Psoas muscle (tissue), 7 donors: ENCODE measurements at regions not wholly inside any gene's neighbourhood (a gene's known extent, or its start where the extent isn't known, plus 50 kb on each side); places are given as distances from the start of the nearest gene placed in this dataset.

ENCODE experiments used
- ATAC-seq, 4 donors: fragments of 200-7000 bp; cut with Tn5 transposase; one replicate each; pipeline ENCODE4 v1.9.1; 2020; ENCODE audit warnings: moderate library complexity in 3 of 4, mild to moderate bottlenecking in 2 of 4
- DNase-seq, 2 donors: peaks; one replicate each; pipeline ENCODE4 v3.0.0-alpha.2; 2020
- H3K27ac ChIP-seq: fragments of 200-600 bp; one replicate; pipeline ENCODE4 v1.8.0; 2022
- H3K27me3 ChIP-seq, 3 donors: fragments of 200-600 bp in 1 of 3; one replicate each; pipeline versions ENCODE4 v1.6.1 to v1.8.0; 2013 to 2022; ENCODE audit warnings: low read length in 2 of 3, mild to moderate bottlenecking in 2 of 3, moderate library complexity in 1 of 3; ENCODE audit not compliant: insufficient read depth in 3 of 3
- H3K36me3 ChIP-seq, 2 donors: fragments of 200-600 bp in 1 of 2; one replicate each; pipeline versions ENCODE4 v1.6.1 to v1.8.0; 2013 to 2022; ENCODE audit warnings: low read depth in 1 of 2, mild to moderate bottlenecking in 1 of 2, moderate library complexity in 1 of 2; ENCODE audit not compliant: insufficient read depth in 1 of 2
- H3K4me1 ChIP-seq: fragments of 200-600 bp; one replicate; pipeline ENCODE4 v1.8.0; 2022
- H3K4me3 ChIP-seq: fragments of 200-600 bp; one replicate; pipeline ENCODE4 v1.8.0; 2022; ENCODE audit warnings: mild to moderate bottlenecking
- H3K9me3 ChIP-seq: fragments of 200-600 bp; one replicate; pipeline ENCODE4 v1.8.0; 2022
- WGBS, 3 donors: extraction: QIAGEN DNeasy Blood & Tissue Kit; methylation state at CpG; one replicate each; pipeline versions ENCODE4 v1.1.6 to v1.1.7; 2013; 5-methylcytosine and 5-hydroxymethylcytosine counted together
- intact Hi-C, 2 donors: fragments of 100-400 bp; cut with DNase I; formaldehyde crosslinking; loops; one replicate each; pipeline versions ENCODE4 v1.11.0 to v1.14.2; 2022
- TF ChIP-seq, protein P1 (sequence below): fragments of 200-600 bp; IDR thresholded peaks from one replicate; pipeline ENCODE4 v1.8.0; 2022; ENCODE audit warnings: antibody characterized with exemption
- donor health status: healthy with polysubstance abuse.
- donor health status: DM: no; HTN: no; CAD: no; lungs with moderate emphysema.
- donor health status: Bipolar disorder and iron deficiency.
- donor health status: healthy.
- donor health status: DM: yes; HTN: yes; CAD: no.
- donor health status: DM: no; HTN: no; CAD: no.
- donor health status: DM: yes; HTN: yes; CAD: no.

DNA sequence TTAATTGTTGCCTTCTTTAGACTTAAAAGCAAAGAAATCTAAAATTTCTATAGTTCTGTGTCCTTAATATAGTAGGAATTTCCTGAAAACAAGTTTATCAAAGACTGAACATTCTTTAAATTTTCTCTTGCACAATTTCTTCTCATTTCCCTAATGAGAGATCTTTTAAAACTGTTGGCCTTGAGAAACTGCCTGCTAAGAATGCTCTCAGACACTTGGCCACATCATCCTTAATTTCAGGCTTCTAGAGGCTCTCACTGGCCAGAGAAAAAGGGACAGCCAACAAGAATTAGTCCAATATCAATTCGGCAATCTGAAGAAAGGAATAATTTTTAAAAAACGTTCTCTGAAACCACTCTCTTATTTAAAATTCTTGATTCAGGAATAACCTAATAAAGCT is 167.0 kb upstream of the CREB1 start:
- Histone ChIP-seq H3K9me3 (no peaks in the 10 kb centered on the region), H3K4me1 (no peaks in the 10 kb centered on the region), H3K27me3 (no peaks in the 10 kb centered on the region), H3K36me3 (no peaks in the 10 kb centered on the region), H3K4me3 (no peak overlapping the region), H3K27ac (no peak overlapping the region)
- intact Hi-C loops, result no loop called here
- TF ChIP-seq, protein P1, sequence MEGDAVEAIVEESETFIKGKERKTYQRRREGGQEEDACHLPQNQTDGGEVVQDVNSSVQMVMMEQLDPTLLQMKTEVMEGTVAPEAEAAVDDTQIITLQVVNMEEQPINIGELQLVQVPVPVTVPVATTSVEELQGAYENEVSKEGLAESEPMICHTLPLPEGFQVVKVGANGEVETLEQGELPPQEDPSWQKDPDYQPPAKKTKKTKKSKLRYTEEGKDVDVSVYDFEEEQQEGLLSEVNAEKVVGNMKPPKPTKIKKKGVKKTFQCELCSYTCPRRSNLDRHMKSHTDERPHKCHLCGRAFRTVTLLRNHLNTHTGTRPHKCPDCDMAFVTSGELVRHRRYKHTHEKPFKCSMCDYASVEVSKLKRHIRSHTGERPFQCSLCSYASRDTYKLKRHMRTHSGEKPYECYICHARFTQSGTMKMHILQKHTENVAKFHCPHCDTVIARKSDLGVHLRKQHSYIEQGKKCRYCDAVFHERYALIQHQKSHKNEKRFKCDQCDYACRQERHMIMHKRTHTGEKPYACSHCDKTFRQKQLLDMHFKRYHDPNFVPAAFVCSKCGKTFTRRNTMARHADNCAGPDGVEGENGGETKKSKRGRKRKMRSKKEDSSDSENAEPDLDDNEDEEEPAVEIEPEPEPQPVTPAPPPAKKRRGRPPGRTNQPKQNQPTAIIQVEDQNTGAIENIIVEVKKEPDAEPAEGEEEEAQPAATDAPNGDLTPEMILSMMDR, result no peak
- 67 to 79% (median 70%) methylated on average over 2 of the region's 2 CpGs for WGBS, 3 donors
- DNase-seq (no peak), ATAC-seq (no peak)

DNA sequence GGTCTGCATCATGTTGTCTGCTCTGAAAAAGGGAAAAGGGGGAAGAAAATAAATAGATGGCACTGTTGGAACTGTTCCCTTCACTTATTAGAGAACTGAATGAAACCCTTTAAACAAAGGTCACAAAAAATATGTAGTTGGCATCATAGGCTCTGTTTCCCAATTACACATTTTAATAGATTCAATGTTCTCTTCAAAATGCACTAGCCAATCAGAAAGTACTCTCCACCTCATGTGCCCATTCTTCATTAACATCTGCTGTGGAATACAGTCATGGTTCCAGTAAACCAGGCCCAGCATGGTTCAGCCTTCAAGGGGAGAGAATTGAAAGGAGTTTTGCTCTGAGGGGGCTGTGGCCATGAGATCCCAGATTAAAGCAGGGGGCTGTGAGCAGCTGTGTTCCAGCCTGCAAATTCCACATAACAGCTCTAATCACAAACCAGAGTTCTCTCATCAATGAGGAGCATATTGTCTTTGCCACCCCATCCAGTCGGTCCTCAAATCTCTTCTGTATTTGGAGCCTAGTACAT is 165.9 kb upstream of the CREB1 start:
- WGBS, 3 donors, result 39 to 68% (median 55%) methylated on average over 1 of the region's 1 CpG
- Histone ChIP-seq H3K27ac (no peak overlapping the region), H3K36me3 (no peaks in the 10 kb centered on the region), H3K27me3 (no peaks in the 10 kb centered on the region), H3K4me3 (no peak overlapping the region), H3K9me3 (no peaks in the 10 kb centered on the region), H3K4me1 (no peaks in the 10 kb centered on the region)
- ATAC-seq (no peak), DNase-seq (no peak)
- TF ChIP-seq, protein P1, result no peak
- intact Hi-C loops, result no loop called here

DNA sequence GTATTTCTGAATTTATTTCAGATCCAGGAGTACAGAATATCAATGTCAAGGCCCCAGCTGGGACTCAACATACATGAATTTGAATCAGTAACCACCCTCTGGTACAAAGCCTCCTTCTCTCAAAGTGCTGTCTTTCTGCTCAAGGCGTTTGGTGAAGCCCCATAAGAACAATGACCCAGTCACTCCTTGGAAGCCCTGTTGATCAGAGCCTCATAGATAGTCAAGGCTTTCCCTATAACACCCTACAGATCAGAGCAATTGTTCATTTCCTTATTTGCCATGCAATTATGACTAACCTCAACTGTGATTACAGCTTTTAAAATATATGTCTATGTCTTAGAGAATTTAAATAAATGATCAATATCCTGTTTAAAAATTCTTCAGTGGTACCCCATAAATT is 159.1 kb upstream of the CREB1 start:
- 60 to 73% (median 65%) methylated on average over 1 of the region's 1 CpG for WGBS, 3 donors
- TF ChIP-seq, protein P1, result no peak
- Histone ChIP-seq H3K36me3 (no peaks in the 10 kb centered on the region), H3K4me1 (no peaks in the 10 kb centered on the region), H3K27me3 (no peaks in the 10 kb centered on the region), H3K27ac (no peak overlapping the region), H3K9me3 (no peaks in the 10 kb centered on the region), H3K4me3 (no peak overlapping the region)
- DNase-seq (no peak), ATAC-seq (no peak)
- intact Hi-C loops, result no loop called here

DNA sequence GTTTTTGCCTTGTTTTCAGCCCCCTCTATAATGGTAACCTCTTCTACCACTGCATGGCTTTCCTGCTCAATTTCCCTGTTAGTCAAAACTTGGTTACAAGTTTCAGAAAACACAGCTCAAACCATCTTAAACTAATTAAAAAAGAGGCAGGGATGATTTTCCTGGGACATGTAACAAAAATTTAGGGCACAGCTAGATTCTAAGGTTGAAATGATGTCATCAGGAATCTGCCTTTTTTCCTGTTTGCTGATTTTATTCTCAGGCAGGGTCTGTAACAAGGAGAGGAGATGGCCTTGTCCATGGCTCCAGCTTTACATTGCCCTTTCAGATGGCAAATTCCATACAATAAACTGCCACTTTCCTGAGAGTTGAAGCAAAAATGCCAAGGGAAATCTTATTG is 157.9 kb upstream of the CREB1 start:
- Histone ChIP-seq H3K27me3 (no peaks in the 10 kb centered on the region), H3K36me3 (no peaks in the 10 kb centered on the region), H3K9me3 (no peaks in the 10 kb centered on the region), H3K4me1 (no peaks in the 10 kb centered on the region), H3K4me3 (no peak overlapping the region), H3K27ac (no peak overlapping the region)
- ATAC-seq (no peak), DNase-seq (no peak)
- TF ChIP-seq, protein P1, result no peak
- intact Hi-C loops, result no loop called here

DNA sequence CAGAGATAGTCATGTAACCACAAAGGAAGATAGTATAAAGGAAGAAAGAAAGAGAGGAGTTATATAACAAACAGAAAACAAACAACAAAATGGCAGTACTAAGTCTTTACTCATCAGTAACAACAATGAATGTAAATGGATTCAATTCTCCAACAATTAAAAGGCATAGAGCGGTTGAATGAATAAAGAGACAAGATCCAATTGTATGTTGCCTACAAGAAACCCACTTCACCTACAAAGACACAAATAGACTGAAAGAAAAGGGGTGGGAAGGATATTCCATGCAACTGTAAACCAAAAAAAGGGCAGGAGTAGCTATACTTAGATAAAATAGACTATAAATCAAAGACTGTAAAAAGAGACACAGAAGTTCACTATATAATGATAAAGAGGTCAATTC is 157.3 kb upstream of the CREB1 start:
- ATAC-seq, result no peak
- H3K4me3 ChIP-seq, result no peak overlapping the region
- WGBS, 3 donors, result 85 to 94% (median 90%) methylated on average over 1 of the region's 1 CpG
- no peak for DNase-seq
- H3K27ac ChIP-seq, result no peak overlapping the region
- H3K9me3 ChIP-seq, result no peaks in the 10 kb centered on the region
- no peaks in the 10 kb centered on the region for H3K4me1 ChIP-seq
- intact Hi-C loops, result no loop called here
- TF ChIP-seq, protein P1, result no peak
- no peaks in the 10 kb centered on the region for H3K27me3 ChIP-seq
- H3K36me3 ChIP-seq, result no peaks in the 10 kb centered on the region
